Panc1 (cell line): ENCODE measurements at regions not wholly inside any gene's neighbourhood (a gene's known extent, or its start where the extent isn't known, plus 50 kb on each side); places are given as distances from the start of the nearest gene placed in this dataset.

ENCODE experiments used
- ATAC-seq: fragments of 200-7000 bp; cut with Tn5 transposase; 2 replicates; pipeline ENCODE4 v1.9.1; 2020; ENCODE audit warnings: mild to moderate bottlenecking, moderate library complexity
- BruUV-seq: library from RNA; stranded (reverse); fragments of 400-500 nt; replicated peaks from 2 replicates; lab custom pipeline; 2021; lab: Mats Ljungman, UMichigan
- CTCF ChIA-PET: fragments of 300-600 bp; sonication (Branson Sonifier 250); formaldehyde crosslinking; loops from one replicate; lab custom pipeline; 2022; ENCODE audit warnings: antibody characterized with exemption; lab: Charles Lee
- POLR2A ChIA-PET: fragments of 300-600 bp; sonication (Branson Sonifier 250); formaldehyde crosslinking; loops from one replicate; lab custom pipeline; 2022; ENCODE audit warnings: antibody characterized with exemption; lab: Charles Lee
- DNase-seq: peaks from one replicate; pipeline ENCODE4 v3.0.0-alpha.2; 2010; ENCODE audit warnings: low read depth, low spot score
- H3K27ac ChIP-seq: 2 replicates; pipeline ENCODE4 v1.5.1; 2011; ENCODE audit warnings: mild to moderate bottlenecking, low read length, inconsistent platforms
- H3K27me3 ChIP-seq: fragments of 200-500 bp; sonication (Bioruptor generic); 2 replicates; pipeline ENCODE4 v1.6.0; 2014; ENCODE audit warnings: low read length, inconsistent platforms; ENCODE audit not compliant: control insufficient read depth, insufficient read depth
- H3K36me3 ChIP-seq: fragments of 200-500 bp; sonication (Bioruptor generic); 2 replicates; pipeline ENCODE4 v1.5.1; 2014; ENCODE audit warnings: inconsistent platforms, mild to moderate bottlenecking, low read length, moderate library complexity; ENCODE audit not compliant: control insufficient read depth, insufficient read depth
- H3K4me1 ChIP-seq: 2 replicates; pipeline ENCODE4 v1.5.1; 2011; ENCODE audit warnings: inconsistent platforms, mild to moderate bottlenecking, low read length, moderate library complexity; ENCODE audit not compliant: control insufficient read depth, insufficient read depth
- H3K4me3 ChIP-seq, 2 experiments: 2 replicates each; pipeline ENCODE4 v1.5.1; 2011 to 2012; ENCODE audit warnings: low read depth in 2 of 2, low read length in 2 of 2, mild to moderate bottlenecking in 2 of 2, inconsistent platforms in 1 of 2, moderate library complexity in 1 of 2
- H3K9me3 ChIP-seq: fragments of 200-500 bp; sonication (Bioruptor generic); 2 replicates; pipeline ENCODE4 v1.5.1; 2014; ENCODE audit warnings: low read depth, mild to moderate bottlenecking, inconsistent platforms, low read length, moderate library complexity; ENCODE audit not compliant: control insufficient read depth, insufficient read depth
- CTCF ChIP-seq: fragments of 450-650 bp; IDR thresholded peaks from 2 replicates; pipeline ENCODE4 v1.5.1; 2017; ENCODE audit warnings: mild to moderate bottlenecking
- POLR2AphosphoS5 ChIP-seq: IDR thresholded peaks from 2 replicates; pipeline ENCODE4 v1.6.1; 2012; ENCODE audit warnings: mild to moderate bottlenecking, low read depth, low read length, moderate library complexity
- REST ChIP-seq, 2 experiments: IDR thresholded peaks; 2 replicates each; pipeline ENCODE4 v1.6.1; 2011 to 2012; ENCODE audit warnings: low read depth in 2 of 2, control low read depth in 1 of 2, low read length in 1 of 2, mild to moderate bottlenecking in 1 of 2, moderate library complexity in 1 of 2; ENCODE audit not compliant: insufficient read depth in 1 of 2
- SIN3A ChIP-seq: IDR thresholded peaks from 2 replicates; pipeline ENCODE4 v1.6.1; 2012; ENCODE audit warnings: low read depth, mild to moderate bottlenecking, low read length, moderate library complexity, borderline replicate concordance; ENCODE audit not compliant: insufficient read depth
- TCF7L2 ChIP-seq: IDR thresholded peaks from 2 replicates; pipeline ENCODE4 v1.6.1; 2011; ENCODE audit warnings: mild to moderate bottlenecking, low read depth, low read length, inconsistent platforms
- in situ Hi-C: cut with HindIII; loops from 2 replicates; pipeline ENCODE4 v1.10.0; 2016; ENCODE audit warnings: low sequenced_read_pairs, low pct_unique_long_range_greater_than_20kb
- intact Hi-C: fragments of 100-400 bp; cut with micrococcal nuclease; formaldehyde crosslinking; loops from one replicate; pipeline ENCODE4 v1.10.0; 2022; ENCODE audit not compliant: unreplicated experiment

DNA sequence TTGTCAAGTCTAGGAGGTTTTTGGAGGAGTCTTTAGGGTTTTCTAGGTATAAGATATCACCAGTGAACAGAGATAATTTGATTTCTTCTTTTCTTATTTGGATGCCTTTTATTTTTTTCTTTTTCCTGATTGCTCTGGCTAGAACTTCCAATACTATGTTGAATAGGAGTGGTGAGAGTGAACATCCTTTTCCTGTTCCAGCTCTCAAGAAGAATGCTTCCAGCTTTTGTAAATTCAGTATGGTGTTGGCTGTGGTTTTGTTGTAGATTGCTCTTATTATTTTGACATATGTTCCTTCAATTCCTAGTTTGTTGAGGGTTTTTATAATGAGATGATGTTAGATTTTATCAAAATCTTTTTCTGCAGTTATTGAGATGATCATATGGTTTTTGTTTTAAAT, 165.6 kb upstream of the WDFY3 start:
- CTCF ChIA-PET: no interaction called here

GRCh38 chr4:85132570-85132969, 166.1 kb upstream of the WDFY3 start:
- no peak for ATAC-seq

More for the DNA sequence above, 165.6 kb upstream of the WDFY3 start:
- Histone ChIP-seq H3K4me1 (no peaks in the 10 kb centered on the region), H3K4me3 (no peak overlapping the region), H3K27ac (no peak overlapping the region), H3K9me3 (no peaks in the 10 kb centered on the region), H3K27me3 (no peaks in the 10 kb centered on the region), H3K36me3 (no peaks in the 10 kb centered on the region)
- no peak for ATAC-seq
- intact Hi-C loops: no loop called here
- in situ Hi-C loops: no loop called here
- no TSS peak for BruUV-seq
- DNase-seq: no peak
- TF ChIP-seq CTCF (no peak), REST (IDR thresholded peaks at IDR 0.05; ENCODE audit: insufficient read depth in 1 of 2, low read depth in 2 of 2, low read length in 1 of 2) (no peak), TCF7L2 (no peak), POLR2AphosphoS5 (no peak), SIN3A (no peak)
- POLR2A ChIA-PET: no interaction called here

More at GRCh38 chr4:85132570-85132969, 166.1 kb upstream of the WDFY3 start:
- Histone ChIP-seq H3K36me3 (no peaks in the 10 kb centered on the region), H3K9me3 (no peaks in the 10 kb centered on the region), H3K27ac (no peak overlapping the region), H3K27me3 (no peaks in the 10 kb centered on the region), H3K4me1 (no peaks in the 10 kb centered on the region), H3K4me3 (no peak overlapping the region)
- ChIA-PET CTCF (no interaction called here), POLR2A (no interaction called here)
- no peak for DNase-seq
- no peak for TF ChIP-seq CTCF
- no peak for TF ChIP-seq TCF7L2
- no peak for TF ChIP-seq SIN3A
- TF ChIP-seq REST (IDR thresholded peaks at IDR 0.05; ENCODE audit: insufficient read depth in 1 of 2, low read depth in 2 of 2, low read length in 1 of 2): no peak
- TF ChIP-seq POLR2AphosphoS5: no peak
- BruUV-seq: no TSS peak
- intact Hi-C loops (no loop called here), in situ Hi-C loops (no loop called here)
